Amygdala (tissue), 56 donors: ENCODE measurements at regions not wholly inside any gene's neighbourhood (a gene's known extent, or its start where the extent isn't known, plus 50 kb on each side); places are given as distances from the start of the nearest gene placed in this dataset.
A peak's percentile ranks its signal among the peaks of the same experiment; 100 is the strongest.
"Not testable (repeated sequence)": the region's sequence is repeated elsewhere in the genome, so short reads cannot be mapped to it uniquely, and the experiment has no call there.

Source experiments
- DNase-seq, 56 donors: peaks; one replicate each; lab custom pipeline; 2025; lab: John Stamatoyannopoulos, UW

DNA sequence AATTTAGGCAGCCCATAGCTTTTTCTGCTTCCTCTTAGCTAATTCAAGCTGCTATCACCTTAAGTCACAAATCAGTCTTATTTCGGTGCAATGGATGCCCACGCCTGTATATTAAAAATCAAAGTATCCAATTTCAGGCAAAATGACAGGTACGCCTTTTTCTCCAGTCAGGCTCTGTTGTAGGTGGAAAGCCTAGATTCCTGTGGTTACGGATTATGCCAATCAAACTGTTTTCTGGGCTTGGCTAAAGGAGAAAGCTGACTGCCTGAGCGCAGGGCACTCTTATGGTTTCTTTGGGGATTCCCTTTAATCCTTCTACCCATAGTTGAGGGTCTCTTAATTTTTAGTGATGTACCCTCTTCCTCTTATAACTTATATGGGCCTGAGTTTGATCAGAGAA lies 550.5 kb downstream of the PDHA2 start:
- DNase-seq = no peak

GRCh38 chr4:96395747-96396146 lies 555.9 kb downstream of the PDHA2 start:
- DNase-seq = no peak

DNA sequence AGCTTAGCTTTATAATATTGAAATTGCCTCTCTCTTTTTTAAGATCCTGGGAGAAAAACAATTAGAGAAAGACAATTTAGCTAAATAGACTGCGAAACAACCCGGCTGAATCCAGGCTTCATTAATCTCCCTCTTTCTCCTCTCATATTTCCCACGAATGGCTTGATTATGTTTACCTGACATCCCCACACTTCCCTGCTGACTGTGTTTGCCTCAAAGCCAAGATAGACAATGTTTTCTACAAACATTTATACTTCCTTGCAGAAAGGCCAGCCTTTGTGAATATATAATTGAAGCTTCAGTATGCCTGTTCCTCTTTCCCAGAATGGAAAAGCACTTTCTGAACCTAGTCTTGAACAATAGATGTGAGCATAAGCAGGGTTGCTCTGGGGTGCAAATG lies 566.8 kb downstream of the PDHA2 start:
- DNase-seq = no peak

- DNase-seq = no peak
Observed at GRCh38 chr4:96407225-96407624, 567.3 kb downstream of the PDHA2 start.

DNA sequence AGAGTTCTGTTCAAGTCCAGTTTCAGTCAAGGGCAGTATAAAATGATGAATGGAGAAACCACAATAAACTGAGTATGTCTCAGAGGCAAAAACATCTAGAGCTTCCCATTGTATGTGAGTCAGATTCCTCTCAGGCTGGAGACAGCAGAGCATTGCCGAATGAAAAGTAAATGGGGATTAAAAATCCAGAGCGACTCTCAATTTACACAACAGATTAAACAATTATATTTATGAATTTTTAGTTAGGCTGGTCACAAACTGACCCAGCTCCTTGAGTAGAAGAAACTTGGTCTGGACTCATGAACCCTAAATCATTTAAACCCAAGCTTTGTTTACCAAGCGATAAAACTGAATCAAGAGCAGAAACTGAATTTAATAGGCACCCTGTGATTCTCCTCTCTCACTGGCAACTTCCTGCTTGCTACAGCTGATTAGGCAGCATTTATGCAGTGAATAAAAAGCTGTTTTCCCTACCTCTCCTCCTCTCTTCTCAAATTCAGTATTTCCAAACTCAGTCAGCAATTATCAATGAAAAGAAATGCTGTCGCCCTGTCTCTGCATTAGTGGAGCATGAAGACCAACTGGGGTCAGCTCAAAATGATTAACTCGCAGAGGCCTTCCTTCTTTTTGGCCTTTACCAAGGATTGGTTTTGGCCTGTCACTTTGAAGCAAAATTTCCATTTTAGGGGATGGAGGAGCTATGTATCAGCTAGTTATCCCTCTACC lies 568.0 kb downstream of the PDHA2 start:
- DNase-seq = peak in 1 of 56 donors; percentile 0

DNA sequence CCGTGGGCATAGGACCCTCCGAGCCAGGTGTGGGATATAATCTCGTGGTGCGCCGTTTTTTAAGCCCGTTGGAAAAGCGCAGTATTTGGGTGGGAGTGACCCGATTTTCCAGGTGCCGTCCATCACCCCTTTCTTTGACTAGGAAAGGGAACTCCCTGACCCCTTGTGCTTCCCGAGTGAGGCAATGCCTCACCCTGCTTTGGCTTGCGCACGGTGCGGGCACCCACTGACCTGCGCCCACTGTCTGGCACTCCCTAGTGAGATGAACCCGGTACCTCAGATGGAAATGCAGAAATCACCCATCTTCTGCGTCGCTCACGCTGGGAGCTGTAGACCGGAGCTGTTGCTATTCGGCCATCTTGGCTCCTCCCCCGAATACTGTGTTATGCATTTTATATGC lies 575.0 kb downstream of the PDHA2 start:
- DNase-seq = not testable (repeated sequence)

DNA sequence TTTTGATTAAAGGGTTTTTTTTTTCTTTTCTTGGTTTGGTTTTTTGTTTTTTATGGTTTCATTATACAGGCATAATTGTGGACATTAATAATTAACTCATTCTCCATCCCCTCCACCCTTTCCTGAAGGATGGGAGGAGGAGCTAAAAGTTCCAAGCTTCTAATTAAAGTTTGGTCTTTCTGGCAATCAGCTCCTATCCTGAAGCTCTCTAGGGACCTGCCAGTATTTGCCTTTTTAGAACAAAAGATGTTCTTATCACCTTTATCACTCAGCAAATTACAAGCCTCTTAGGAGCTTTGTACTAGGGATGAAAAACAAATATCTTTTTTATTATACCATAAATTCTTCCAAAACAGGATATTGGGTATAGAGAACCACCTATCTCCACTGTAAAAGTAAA lies 589.8 kb downstream of the PDHA2 start:
- DNase-seq = no peak

DNA sequence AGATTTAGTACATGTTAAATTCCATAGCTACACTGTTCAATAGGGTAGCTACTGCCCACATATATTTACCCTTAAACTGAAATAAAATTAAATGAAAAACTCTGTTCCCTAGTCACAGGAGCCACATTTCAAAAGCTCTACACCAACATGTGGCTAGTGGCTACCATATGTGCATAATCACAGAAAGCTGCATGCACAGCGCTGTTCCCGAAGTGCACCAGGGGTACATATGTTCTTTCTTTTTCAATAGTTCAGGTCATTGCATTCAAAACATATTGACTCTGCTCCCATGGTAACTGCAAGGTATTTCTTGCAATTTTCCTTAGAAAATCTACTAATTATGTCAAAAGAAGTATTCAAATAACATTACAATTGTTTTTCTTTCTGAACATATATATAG lies 591.2 kb downstream of the PDHA2 start:
- no peak for DNase-seq

- DNase-seq = no peak
Observed at GRCh38 chr4:96448315-96448872, 608.5 kb downstream of the PDHA2 start.

- DNase-seq = no peak
Observed at GRCh38 chr4:96455045-96455720, 615.3 kb downstream of the PDHA2 start.

GRCh38 chr4:96458031-96458430 lies 618.1 kb downstream of the PDHA2 start:
- DNase-seq = not testable (repeated sequence)

GRCh38 chr4:96459105-96459504 lies 619.2 kb downstream of the PDHA2 start:
- no peak for DNase-seq

DNA sequence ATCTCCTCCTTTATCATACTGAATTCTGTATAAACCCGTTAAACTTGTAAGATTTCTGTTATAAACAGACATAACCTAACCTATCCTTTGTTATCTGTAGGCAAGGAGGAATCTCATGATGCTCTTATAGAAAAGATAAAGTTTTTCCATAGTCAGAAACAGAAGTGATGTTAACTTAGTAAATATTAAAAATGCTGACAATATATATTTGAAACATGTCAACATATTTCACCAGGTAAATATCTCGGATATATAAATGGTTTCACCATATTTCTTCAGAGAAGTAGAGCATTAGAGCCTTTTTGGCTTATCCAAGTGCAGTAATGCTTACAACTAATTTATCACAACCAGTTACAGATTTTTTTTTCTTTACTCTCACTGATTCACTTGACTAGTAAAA lies 625.9 kb downstream of the PDHA2 start:
- no peak for DNase-seq

DNA sequence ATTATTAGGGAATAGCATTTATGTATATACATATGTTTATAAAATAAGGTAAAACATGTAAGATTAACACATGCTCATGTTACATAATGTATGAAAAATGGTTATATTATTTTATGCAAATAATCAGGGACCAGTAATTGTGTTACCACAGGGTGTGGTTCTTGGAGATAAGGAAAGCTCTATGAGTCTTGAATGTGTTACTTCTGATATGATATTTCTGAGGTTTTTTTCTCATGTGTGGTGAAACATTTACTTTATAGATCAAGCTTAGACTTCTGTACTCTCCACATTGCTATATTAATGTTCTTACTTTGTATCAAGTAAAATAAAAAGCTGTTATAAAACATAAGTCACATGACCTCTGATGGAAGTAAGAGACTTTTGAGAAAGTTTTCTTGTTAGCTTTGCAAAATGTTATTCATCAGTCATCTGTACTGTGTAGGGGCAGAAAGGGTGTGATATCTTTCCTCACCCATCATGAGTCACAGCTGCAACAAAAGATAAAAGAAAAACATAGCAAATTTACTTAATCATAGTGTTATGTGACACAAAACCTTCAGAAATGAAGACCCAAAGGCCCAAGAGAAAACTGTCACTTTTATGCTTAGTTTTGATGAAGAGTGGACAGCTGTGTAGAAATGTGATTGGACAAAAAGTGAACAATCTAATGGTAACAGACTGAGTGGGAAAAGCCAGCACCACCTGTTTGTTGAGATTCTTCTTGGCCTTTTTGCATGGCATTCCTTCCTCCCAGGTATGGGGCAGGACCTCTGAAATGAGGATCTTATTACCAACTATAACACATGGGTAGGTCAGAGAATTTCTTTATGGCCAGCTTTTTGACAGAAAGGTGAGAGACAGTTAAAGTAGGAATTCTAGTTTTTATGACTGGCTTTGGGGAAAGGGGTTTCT lies 632.3 kb downstream of the PDHA2 start:
- no peak for DNase-seq

- DNase-seq = no peak
Observed at GRCh38 chr4:96473246-96473645, 633.4 kb downstream of the PDHA2 start.

GRCh38 chr4:96483308-96484030 lies 643.6 kb downstream of the PDHA2 start:
- peak in 1 of 56 donors; percentile 1 for DNase-seq

- DNase-seq = no peak
Observed at GRCh38 chr4:96486563-96486962, 646.7 kb downstream of the PDHA2 start.

- DNase-seq = no peak
Observed at GRCh38 chr4:96497621-96498020, 657.7 kb downstream of the PDHA2 start.

DNA sequence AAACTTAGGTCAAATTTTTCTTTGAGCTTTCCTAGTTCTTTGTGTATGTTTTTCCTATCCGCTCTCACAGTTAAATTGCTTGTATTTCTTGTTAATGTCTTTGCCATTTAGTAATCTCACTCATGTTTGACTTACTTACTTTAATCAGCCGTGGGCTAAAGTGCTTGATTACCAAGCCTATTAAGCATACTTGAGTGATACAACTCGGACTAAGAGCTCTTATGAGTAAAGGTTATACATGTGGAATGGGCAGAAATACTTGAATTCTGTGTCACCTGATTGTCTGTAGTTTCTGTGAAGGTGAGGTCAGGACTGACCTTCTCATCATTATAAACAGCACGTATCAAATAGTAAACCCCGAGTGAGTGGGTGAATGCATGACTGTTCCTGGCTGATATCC lies 664.5 kb downstream of the PDHA2 start:
- no peak for DNase-seq

DNA sequence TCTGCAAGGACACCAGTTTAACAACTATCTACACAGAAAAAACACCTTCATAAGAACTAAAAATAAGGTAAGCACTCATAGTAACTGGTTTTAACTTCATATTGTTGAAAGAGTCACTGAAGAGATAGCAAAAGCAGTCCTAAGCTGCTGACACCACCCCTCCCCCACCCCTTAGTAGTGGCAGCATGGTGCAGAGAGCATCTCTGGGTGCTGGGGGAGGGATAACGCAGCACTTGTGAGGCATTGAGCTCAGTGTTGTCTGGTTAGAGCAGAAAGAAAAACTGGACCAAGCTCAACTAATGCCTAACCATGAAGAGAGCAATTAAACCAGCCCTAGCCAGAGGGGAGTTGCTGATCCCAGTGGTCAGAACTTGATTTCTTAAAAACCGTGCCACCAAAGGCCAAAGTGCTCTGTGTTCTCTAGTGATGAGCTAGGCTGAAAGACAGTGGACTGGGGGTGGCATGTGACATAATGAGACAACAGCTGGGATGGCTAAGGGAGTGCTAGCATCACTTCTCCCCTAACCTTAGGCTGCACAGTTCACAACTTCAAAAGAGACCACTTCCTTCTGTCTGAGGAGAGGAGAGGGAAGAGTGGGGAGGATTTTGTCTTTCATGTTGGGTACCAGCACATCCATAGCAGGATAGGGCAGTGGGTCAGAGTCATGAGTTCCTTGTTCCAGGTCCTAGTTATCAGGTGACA lies 669.3 kb downstream of the PDHA2 start:
- no peak for DNase-seq
